HG03097 (cell line): ENCODE measurements at regions not wholly inside any gene's neighbourhood (a gene's known extent, or its start where the extent isn't known, plus 50 kb on each side); places are given as distances from the start of the nearest gene placed in this dataset.
"Not testable (repeated sequence)": the region's sequence is repeated elsewhere in the genome, so short reads cannot be mapped to it uniquely, and the experiment has no call there.

Experiments
- ATAC-seq: cut with Tn5 transposase; IDR thresholded peaks from one replicate; pipeline ENCODE4 v1.9.1; 2021; ENCODE audit not compliant: unreplicated experiment, low FRiP score

DNA sequence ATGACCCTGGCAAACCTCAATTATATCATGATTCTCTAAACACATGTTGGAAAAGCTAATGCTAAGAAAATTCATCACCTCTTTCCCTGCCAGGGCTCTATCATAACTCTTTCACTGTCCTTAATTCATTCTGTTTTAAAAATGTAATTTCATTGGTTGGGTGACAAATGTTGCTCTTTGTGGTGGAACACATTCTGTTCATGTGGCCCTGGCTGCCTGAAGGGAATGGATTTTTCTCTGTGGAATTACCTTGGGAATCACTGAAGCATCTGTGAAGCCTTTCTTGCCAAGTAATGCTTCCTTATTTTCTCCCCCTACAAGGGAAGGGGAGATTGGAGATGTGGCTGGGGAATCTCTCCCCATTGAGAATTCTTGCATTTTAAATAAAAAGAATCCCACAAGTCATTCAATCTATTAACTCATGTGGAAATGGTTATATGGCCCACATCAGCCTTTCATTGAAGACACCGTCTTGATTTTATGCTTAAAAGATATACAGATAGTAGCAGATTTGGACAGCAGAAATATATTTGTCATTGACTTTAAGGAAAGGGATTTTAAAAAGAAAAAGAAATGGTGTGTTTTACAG, 201.8 kb upstream of the NMUR2 start:
- ATAC-seq = no peak

GRCh38 chr5:152607401-152608160, 202.5 kb upstream of the NMUR2 start:
- no peak for ATAC-seq

- no peak for ATAC-seq
Measured at GRCh38 chr5:152608458-152608857, 203.4 kb upstream of the NMUR2 start.

DNA sequence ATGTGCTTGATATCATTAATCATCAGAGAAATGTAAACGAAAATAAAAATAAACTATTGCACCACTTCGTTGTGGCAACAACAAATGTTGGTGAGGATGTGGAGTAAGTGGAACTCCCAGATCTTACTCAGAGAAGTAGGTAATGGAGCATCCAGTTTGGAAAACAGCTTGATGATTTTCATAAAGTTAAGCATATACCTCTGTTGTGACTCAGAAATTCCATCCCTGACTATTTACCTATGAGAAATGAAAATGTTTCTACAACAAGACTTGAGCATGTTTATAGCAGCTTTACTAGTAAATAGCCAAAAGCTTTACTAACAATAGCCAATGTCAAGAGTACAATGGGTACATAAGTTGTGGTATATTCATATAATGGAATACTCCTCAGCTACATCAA, 214.7 kb upstream of the NMUR2 start:
- no peak for ATAC-seq

DNA sequence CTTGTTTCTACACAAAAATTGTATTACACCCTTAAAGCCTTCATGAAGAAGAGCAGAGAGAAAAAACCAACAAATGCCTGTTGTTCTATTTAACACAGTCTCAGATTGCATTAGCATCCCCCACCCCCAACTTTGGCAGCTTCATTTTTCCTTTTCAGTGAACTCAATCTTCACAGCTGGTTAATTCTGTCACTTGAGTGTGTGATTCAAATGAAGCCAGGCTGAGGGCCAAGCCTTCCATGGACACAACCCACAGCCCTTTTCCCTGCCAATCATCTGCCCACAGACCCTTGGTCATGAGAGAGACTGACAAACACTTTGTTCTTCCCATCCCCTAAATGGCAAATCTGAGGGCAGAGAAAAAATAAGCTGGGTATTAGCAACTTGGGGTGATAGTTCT, 217.5 kb upstream of the NMUR2 start:
- ATAC-seq = no peak

- ATAC-seq = no peak
Measured at GRCh38 chr5:152623951-152624350, 218.9 kb upstream of the NMUR2 start.

GRCh38 chr5:152625696-152626095, 220.6 kb upstream of the NMUR2 start:
- no peak for ATAC-seq

GRCh38 chr5:152631221-152631620, 226.1 kb upstream of the NMUR2 start:
- ATAC-seq = no peak

GRCh38 chr5:152632360-152632759, 227.3 kb upstream of the NMUR2 start:
- ATAC-seq = no peak

GRCh38 chr5:152634586-152634985, 229.5 kb upstream of the NMUR2 start:
- ATAC-seq = no peak

- no peak for ATAC-seq
Measured at GRCh38 chr5:152638996-152639552, 234.0 kb upstream of the NMUR2 start.

GRCh38 chr5:152641970-152642805, 237.1 kb upstream of the NMUR2 start:
- no peak for ATAC-seq

- no peak for ATAC-seq
Measured at GRCh38 chr5:152642880-152643279, 237.8 kb upstream of the NMUR2 start.

DNA sequence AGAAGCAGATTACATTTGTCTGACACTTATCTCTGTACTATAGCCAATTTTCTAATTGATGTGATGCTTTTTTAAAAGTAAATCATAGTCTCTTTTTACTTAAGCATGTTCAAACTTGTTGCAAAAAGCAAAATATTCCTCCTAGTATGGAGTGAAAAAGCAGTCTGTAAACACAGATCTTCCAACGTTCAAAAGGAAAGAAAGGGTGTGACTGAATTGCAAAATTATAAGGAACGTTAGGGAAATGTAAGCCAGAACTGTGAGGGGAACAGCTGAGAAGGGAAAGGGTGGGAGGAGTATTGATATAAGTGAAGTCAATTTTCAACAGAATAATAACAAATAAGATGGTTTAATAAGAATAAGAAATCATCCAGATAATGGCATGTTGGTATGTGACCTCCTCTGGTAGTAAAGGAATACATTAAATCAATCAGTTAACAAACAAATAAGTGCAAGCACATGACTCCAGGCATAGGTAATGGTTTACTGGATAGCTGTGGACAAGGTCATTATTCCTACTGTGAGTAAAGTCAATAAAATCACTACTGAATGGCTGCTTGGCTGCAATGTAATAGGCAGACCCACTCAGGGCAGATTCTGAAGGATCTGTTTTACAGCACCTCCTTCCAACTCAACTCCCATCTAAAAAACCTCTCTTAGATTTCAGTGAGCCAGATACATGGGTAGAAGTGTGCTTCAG, 239.1 kb upstream of the NMUR2 start:
- no peak for ATAC-seq

DNA sequence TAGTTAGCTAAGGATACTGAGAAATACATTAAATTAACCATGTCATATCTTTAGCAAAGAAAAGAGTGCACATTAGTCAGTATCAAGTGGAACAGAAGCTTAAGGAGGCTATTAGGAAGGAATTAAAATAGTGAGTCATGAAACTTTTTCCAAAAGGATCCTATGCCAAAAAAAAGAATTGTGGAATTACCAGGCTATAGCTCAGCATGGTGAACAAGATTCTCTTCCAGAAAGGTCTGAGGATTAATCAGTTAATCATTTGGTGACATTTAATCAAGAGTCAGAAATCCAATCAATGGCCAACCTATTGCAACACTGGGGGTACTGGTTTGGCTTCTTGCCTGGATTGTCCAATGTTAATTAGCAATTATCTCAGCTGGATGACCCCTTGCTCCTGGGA, 244.5 kb upstream of the NMUR2 start:
- no peak for ATAC-seq

- no peak for ATAC-seq
Measured at GRCh38 chr5:152650413-152650812, 245.3 kb upstream of the NMUR2 start.

GRCh38 chr5:152659470-152659869, 254.4 kb upstream of the NMUR2 start:
- not testable (repeated sequence) for ATAC-seq

DNA sequence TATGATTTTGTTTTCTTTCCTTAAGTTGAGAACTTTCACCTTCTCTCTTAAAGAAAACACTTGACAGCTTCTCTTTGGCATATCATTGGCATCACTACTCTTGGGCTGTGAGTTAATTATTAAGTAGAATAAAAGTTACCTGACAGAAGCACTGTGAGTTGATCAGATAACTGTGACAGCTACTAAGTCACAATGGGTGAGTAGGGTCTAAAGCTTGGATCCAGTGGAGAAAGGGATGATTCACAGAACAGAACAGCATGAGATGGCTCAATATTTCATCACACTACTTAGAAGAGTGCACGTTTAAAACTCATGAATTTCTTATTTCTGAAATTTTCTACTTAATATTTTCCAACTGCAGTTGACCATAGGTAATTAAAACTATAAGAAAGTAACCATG, 268.5 kb upstream of the NMUR2 start:
- ATAC-seq = no peak

DNA sequence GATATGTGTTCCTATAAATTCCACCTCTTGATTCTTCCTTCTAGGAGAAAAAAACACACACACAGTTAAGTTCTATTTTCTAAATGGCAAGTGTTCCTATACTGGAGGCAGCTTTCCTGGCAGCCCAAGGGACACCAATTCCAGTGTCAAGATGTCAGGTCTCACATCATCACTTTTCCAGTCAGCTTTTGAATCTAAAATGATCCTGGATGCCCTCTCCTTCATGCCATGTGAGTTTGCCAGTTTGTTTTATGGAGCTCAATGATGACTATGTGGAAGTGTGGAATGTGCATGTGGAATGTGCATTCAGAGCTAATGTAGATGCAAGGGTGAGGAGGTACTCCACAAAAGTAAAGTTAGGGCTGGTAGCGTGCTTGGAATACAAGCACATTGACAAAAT, 269.3 kb upstream of the NMUR2 start:
- no peak for ATAC-seq

- no peak for ATAC-seq
Measured at GRCh38 chr5:152676196-152676595, 271.1 kb upstream of the NMUR2 start.

- no peak for ATAC-seq
Measured at GRCh38 chr5:152683205-152683604, 278.1 kb upstream of the NMUR2 start.
